ENCODE measurements at regions not wholly inside any gene's neighbourhood (a gene's known extent, or its start where the extent isn't known, plus 50 kb on each side); places are given as distances from the start of the nearest gene placed in this dataset.

- no peak for TF ChIP-seq POLR2AphosphoS5 (IDR thresholded peaks at IDR 0.05; ENCODE audit: borderline replicate concordance, low read depth, low read length)
- TF ChIP-seq EZH2 (IDR thresholded peaks at IDR 0.05) = no peak
- no peak for TF ChIP-seq FOXP2 (optimal IDR thresholded peaks at IDR 0.05; ENCODE audit: control extremely low read depth, extremely low read length, insufficient read depth)
Measured at GRCh38 chr10:3509355-3509754, 275.7 kb downstream of the KLF6 start.
